Neural cell (in vitro differentiated cells): ENCODE measurements at regions not wholly inside any gene's neighbourhood (a gene's known extent, or its start where the extent isn't known, plus 50 kb on each side); places are given as distances from the start of the nearest gene placed in this dataset.

ENCODE experiments used
- CTCF ChIP-seq: fragments of 450-650 bp; IDR thresholded peaks from 2 replicates; pipeline ENCODE4 v1.5.1; 2014; ENCODE audit warnings: antibody characterized with exemption, mild to moderate bottlenecking, moderate library complexity; ENCODE audit not compliant: poor library complexity, severe bottlenecking
- EP300 ChIP-seq: fragments of 450-650 bp; conservative IDR thresholded peaks from 2 replicates; pipeline ENCODE4 v1.6.1; 2014; ENCODE audit warnings: antibody characterized with exemption, mild to moderate bottlenecking, moderate library complexity; ENCODE audit not compliant: poor library complexity, severe bottlenecking
- EZH2 ChIP-seq: fragments of 200-600, 300-800 bp; shearing (Covaris generic), sonication (generic); IDR thresholded peaks from 2 replicates; pipeline ENCODE4 v1.6.1; 2014; ENCODE audit warnings: antibody characterized with exemption, low read length, borderline replicate concordance, mild to moderate bottlenecking; ENCODE audit not compliant: insufficient read depth, poor library complexity, severe bottlenecking
- MXI1 ChIP-seq: fragments of 450-650 bp; conservative IDR thresholded peaks from 2 replicates; pipeline ENCODE4 v1.6.1; 2014; ENCODE audit warnings: antibody characterized with exemption, mild to moderate bottlenecking; ENCODE audit not compliant: poor library complexity, severe bottlenecking
- POLR2AphosphoS5 ChIP-seq: IDR thresholded peaks from 2 replicates; pipeline ENCODE4 v1.6.1; 2012
- RAD21 ChIP-seq: fragments of 450-650 bp; conservative IDR thresholded peaks from 2 replicates; pipeline ENCODE4 v1.6.1; 2014; ENCODE audit warnings: antibody characterized with exemption, mild to moderate bottlenecking, moderate library complexity
- TAF1 ChIP-seq: IDR thresholded peaks from 2 replicates; pipeline ENCODE4 v1.6.1; 2012; ENCODE audit warnings: low read depth

GRCh38 chr3:175977968-175978752 is 1119.0 kb downstream of the NAALADL2 start:
- no peak for TF ChIP-seq CTCF
- TF ChIP-seq EZH2, result no peak
- no peak for TF ChIP-seq POLR2AphosphoS5
- TF ChIP-seq MXI1, result no peak
- TF ChIP-seq TAF1, result no peak
- TF ChIP-seq EP300, result no peak
- no peak for TF ChIP-seq RAD21
